H9 (cell line): ENCODE measurements at regions not wholly inside any gene's neighbourhood (a gene's known extent, or its start where the extent isn't known, plus 50 kb on each side); places are given as distances from the start of the nearest gene placed in this dataset.

Source experiments
- DNase-seq: peaks from one replicate; pipeline ENCODE4 v3.0.0-alpha.2; 2017
- H2AFZ ChIP-seq: one replicate; pipeline ENCODE4 v1.6.1; 2013; ENCODE audit warnings: mild to moderate bottlenecking, low read length, control low read depth, moderate library complexity
- H2AK5ac ChIP-seq: 2 replicates; pipeline ENCODE4 v1.6.1; 2013; ENCODE audit warnings: low read length, control low read depth, mixed read lengths; ENCODE audit not compliant: insufficient read length
- H2BK120ac ChIP-seq: one replicate; pipeline ENCODE4 v1.6.1; 2013; ENCODE audit warnings: low read depth, mild to moderate bottlenecking, low read length, control low read depth, inconsistent platforms; ENCODE audit not compliant: poor library complexity, severe bottlenecking
- H2BK12ac ChIP-seq: 2 replicates; pipeline ENCODE4 v1.6.1; 2013; ENCODE audit warnings: low read length, control low read depth, mixed read lengths, low read depth; ENCODE audit not compliant: insufficient read length
- H2BK15ac ChIP-seq: 2 replicates; pipeline ENCODE4 v1.6.1; 2013; ENCODE audit warnings: low read depth, low read length, control low read depth
- H2BK20ac ChIP-seq: one replicate; pipeline ENCODE4 v1.6.1; 2013; ENCODE audit warnings: low read depth, mild to moderate bottlenecking, low read length, control low read depth, inconsistent platforms; ENCODE audit not compliant: poor library complexity, severe bottlenecking
- H2BK5ac ChIP-seq: 2 replicates; pipeline ENCODE4 v1.6.1; 2013; ENCODE audit warnings: low read length, control low read depth, mixed read lengths; ENCODE audit not compliant: insufficient read length
- H3K14ac ChIP-seq: 2 replicates; pipeline ENCODE4 v1.6.1; 2013; ENCODE audit warnings: low read length, control low read depth; ENCODE audit not compliant: insufficient read depth
- H3K18ac ChIP-seq: 2 replicates; pipeline ENCODE4 v1.6.1; 2013; ENCODE audit warnings: low read depth, mild to moderate bottlenecking, mixed read lengths, low read length, control low read depth; ENCODE audit not compliant: insufficient read length
- H3K23ac ChIP-seq: 2 replicates; pipeline ENCODE4 v1.6.1; 2013; ENCODE audit warnings: low read length, control low read depth, mixed read lengths, low read depth; ENCODE audit not compliant: insufficient read length
- H3K23me2 ChIP-seq: 2 replicates; pipeline ENCODE4 v1.6.1; 2013; ENCODE audit warnings: low read depth, mild to moderate bottlenecking, mixed read lengths, low read length, control low read depth; ENCODE audit not compliant: insufficient read length, poor library complexity, severe bottlenecking
- H3K27ac ChIP-seq: 2 replicates; pipeline ENCODE4 v1.5.1; 2013; ENCODE audit warnings: low read length, control low read depth, mixed read lengths, low read depth; ENCODE audit not compliant: insufficient read length
- H3K27me3 ChIP-seq: 2 replicates; pipeline ENCODE4 v1.6.1; 2013; ENCODE audit warnings: low read length, control low read depth, inconsistent platforms; ENCODE audit not compliant: insufficient read depth
- H3K4ac ChIP-seq: 2 replicates; pipeline ENCODE4 v1.6.1; 2013; ENCODE audit warnings: low read depth, mild to moderate bottlenecking, control low read depth, inconsistent platforms, low read length, moderate library complexity
- H3K4me1 ChIP-seq: 2 replicates; pipeline ENCODE4 v1.6.1; 2013; ENCODE audit warnings: low read length, control low read depth, inconsistent platforms; ENCODE audit not compliant: insufficient read depth
- H3K4me2 ChIP-seq: 2 replicates; pipeline ENCODE4 v1.6.1; 2013; ENCODE audit warnings: low read length, control low read depth, mixed read lengths; ENCODE audit not compliant: insufficient read length, insufficient read depth
- H3K56ac ChIP-seq: 2 replicates; pipeline ENCODE4 v1.6.1; 2013; ENCODE audit warnings: low read depth, mild to moderate bottlenecking, mixed read lengths, low read length, control low read depth; ENCODE audit not compliant: insufficient read length
- H3K79me1 ChIP-seq: 2 replicates; pipeline ENCODE4 v1.6.1; 2013; ENCODE audit warnings: low read depth, mild to moderate bottlenecking, moderate library complexity, low read length, control low read depth, inconsistent platforms; ENCODE audit not compliant: insufficient read depth, poor library complexity, severe bottlenecking
- H3K79me2 ChIP-seq: 2 replicates; pipeline ENCODE4 v1.6.1; 2013; ENCODE audit warnings: low read length, control low read depth, inconsistent platforms; ENCODE audit not compliant: insufficient read depth
- H3K9ac ChIP-seq: 2 replicates; pipeline ENCODE4 v1.6.1; 2013; ENCODE audit warnings: low read length, control low read depth, mixed read lengths; ENCODE audit not compliant: insufficient read length; ENCODE audit errors: extremely low read depth
- H3K9me3 ChIP-seq: one replicate; pipeline ENCODE4 v1.6.1; 2013; ENCODE audit warnings: low read depth, low read length, inconsistent platforms; ENCODE audit not compliant: control insufficient read depth
- H3T11ph ChIP-seq: one replicate; pipeline ENCODE4 v1.6.1; 2013; ENCODE audit warnings: mild to moderate bottlenecking, low read length, control low read depth, inconsistent platforms
- H4K20me1 ChIP-seq: one replicate; pipeline ENCODE4 v1.6.1; 2013; ENCODE audit not compliant: control insufficient read depth, insufficient read length, insufficient read depth
- H4K5ac ChIP-seq: 2 replicates; pipeline ENCODE4 v1.6.1; 2013; ENCODE audit warnings: low read depth, mild to moderate bottlenecking, mixed read lengths, low read length, control low read depth; ENCODE audit not compliant: insufficient read length
- H4K8ac ChIP-seq: replicated peaks from 2 replicates; pipeline ENCODE4 v1.6.1; 2013; ENCODE audit warnings: low read length, control low read depth, mixed read lengths, low read depth; ENCODE audit not compliant: insufficient read length
- H4K91ac ChIP-seq: 2 replicates; pipeline ENCODE4 v1.6.1; 2013; ENCODE audit warnings: low read depth, mild to moderate bottlenecking, moderate library complexity, mixed read lengths, low read length, control low read depth; ENCODE audit not compliant: insufficient read length
- H3K27ac Mint-ChIP-seq, 3 experiments: 2 replicates in 2 of 3; 3 replicates in 1 of 3; pipeline ENCODE4 v1.8.0; 2020 to 2021; ENCODE audit warnings: mixed read lengths in 3 of 3, mild to moderate bottlenecking in 1 of 3, moderate library complexity in 1 of 3
- H3K27me3 Mint-ChIP-seq: 2 replicates; pipeline ENCODE4 v1.8.0; 2021; ENCODE audit warnings: low read depth, mild to moderate bottlenecking, moderate library complexity, mixed read lengths
- H3K36me3 Mint-ChIP-seq, 3 experiments: 2 replicates in 2 of 3; 3 replicates in 1 of 3; pipeline ENCODE4 v1.8.0; 2020 to 2021; ENCODE audit warnings: low read depth in 3 of 3, mixed read lengths in 3 of 3; ENCODE audit not compliant: insufficient read depth in 1 of 3
- H3K4me1 Mint-ChIP-seq, 2 experiments: 2 replicates each; pipeline ENCODE4 v1.8.0; 2020; ENCODE audit warnings: mixed read lengths in 2 of 2
- H3K4me3 Mint-ChIP-seq, 2 experiments: 2 replicates in 1 of 2; 3 replicates in 1 of 2; pipeline ENCODE4 v1.8.0; 2020 to 2021; ENCODE audit warnings: mild to moderate bottlenecking in 2 of 2, mixed read lengths in 2 of 2, moderate library complexity in 1 of 2
- H3K9me3 Mint-ChIP-seq, 2 experiments: 2 replicates in 1 of 2; 3 replicates in 1 of 2; pipeline ENCODE4 v1.8.0; 2020; ENCODE audit warnings: mild to moderate bottlenecking in 2 of 2, mixed read lengths in 2 of 2, moderate library complexity in 1 of 2
- CTCF ChIP-seq: fragments of 200-600 bp; sonication (generic); conservative IDR thresholded peaks from 3 replicates; pipeline ENCODE4 v1.8.0; 2021; ENCODE audit warnings: antibody characterized with exemption, mild to moderate bottlenecking

- H2BK15ac ChIP-seq: no peak overlapping the region
- H3K27me3 ChIP-seq: no peaks in the 10 kb centered on the region
- no peaks in the 10 kb centered on the region; the same call in 1 of the 2 replicates for H3K4me1 ChIP-seq
- no peak overlapping the region for H2BK20ac ChIP-seq
- no peak overlapping the region for H3K9ac ChIP-seq
- H2AFZ ChIP-seq: no peak overlapping the region
- no peak for TF ChIP-seq CTCF
- no peak overlapping the region for H4K8ac ChIP-seq
- Mint-ChIP-seq H3K4me1 (peaks cover 7 to 15% of the 10 kb centered on the region in 2 experiments), H3K27ac (no peak overlapping the region), H3K27me3 (no peaks in the 10 kb centered on the region), H3K36me3 (peaks cover 7 to 24% (median 9%) of the 10 kb centered on the region in 3 experiments; a peak in 6 of 7 replicates), H3K9me3 (peaks cover 13 to 15% of the 10 kb centered on the region in 2 experiments; a peak in 4 of 5 replicates), H3K4me3 (no peak overlapping the region)
- H3K56ac ChIP-seq: no peak overlapping the region
- H3K27ac ChIP-seq: no peak overlapping the region
- H3K79me1 ChIP-seq: no peaks in the 10 kb centered on the region
- H3K14ac ChIP-seq: no peak overlapping the region
- H4K5ac ChIP-seq: no peak overlapping the region
- no peak overlapping the region for H2AK5ac ChIP-seq
- H3K18ac ChIP-seq: no peak overlapping the region
- no peaks in the 10 kb centered on the region for H4K20me1 ChIP-seq
- H3K9me3 ChIP-seq: no peaks in the 10 kb centered on the region
- H3K23me2 ChIP-seq: no peaks in the 10 kb centered on the region
- no peak overlapping the region for H2BK12ac ChIP-seq
- no peak for DNase-seq
- H3K4ac ChIP-seq: no peak overlapping the region
- H3K4me2 ChIP-seq: no peak overlapping the region
- H3K79me2 ChIP-seq: no peaks in the 10 kb centered on the region
- H3T11ph ChIP-seq: no peak overlapping the region
- H3K23ac ChIP-seq: no peak overlapping the region
- no peak overlapping the region for H4K91ac ChIP-seq
- H2BK120ac ChIP-seq: no peak overlapping the region
- no peak overlapping the region for H2BK5ac ChIP-seq
Observed at GRCh38 chr2:183476490-183476889, 352.2 kb downstream of the NUP35 start.
